ENCODE measurements at regions not wholly inside any gene's neighbourhood (a gene's known extent, or its start where the extent isn't known, plus 50 kb on each side); places are given as distances from the start of the nearest gene placed in this dataset.

DNA sequence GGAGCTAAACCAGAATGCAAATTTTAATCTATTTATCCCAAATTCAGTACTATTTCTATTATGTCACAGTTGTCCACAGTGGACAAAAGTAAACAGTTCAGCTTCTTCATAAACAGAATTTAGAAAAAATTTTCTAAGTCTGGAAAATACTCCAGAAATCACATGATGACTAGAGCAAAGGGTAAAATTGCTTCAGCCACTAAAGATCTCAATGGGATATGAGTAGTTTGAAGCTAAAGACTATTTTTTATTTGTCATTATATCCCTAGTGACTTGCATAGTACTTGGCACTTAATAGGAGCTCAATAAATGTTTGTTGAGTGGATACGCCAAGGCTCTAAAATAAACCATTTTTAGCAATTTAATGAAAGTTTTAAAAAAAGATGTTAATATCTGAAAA is 354.3 kb upstream of the AGTR1 start:
- TF ChIP-seq, protein P1, sequence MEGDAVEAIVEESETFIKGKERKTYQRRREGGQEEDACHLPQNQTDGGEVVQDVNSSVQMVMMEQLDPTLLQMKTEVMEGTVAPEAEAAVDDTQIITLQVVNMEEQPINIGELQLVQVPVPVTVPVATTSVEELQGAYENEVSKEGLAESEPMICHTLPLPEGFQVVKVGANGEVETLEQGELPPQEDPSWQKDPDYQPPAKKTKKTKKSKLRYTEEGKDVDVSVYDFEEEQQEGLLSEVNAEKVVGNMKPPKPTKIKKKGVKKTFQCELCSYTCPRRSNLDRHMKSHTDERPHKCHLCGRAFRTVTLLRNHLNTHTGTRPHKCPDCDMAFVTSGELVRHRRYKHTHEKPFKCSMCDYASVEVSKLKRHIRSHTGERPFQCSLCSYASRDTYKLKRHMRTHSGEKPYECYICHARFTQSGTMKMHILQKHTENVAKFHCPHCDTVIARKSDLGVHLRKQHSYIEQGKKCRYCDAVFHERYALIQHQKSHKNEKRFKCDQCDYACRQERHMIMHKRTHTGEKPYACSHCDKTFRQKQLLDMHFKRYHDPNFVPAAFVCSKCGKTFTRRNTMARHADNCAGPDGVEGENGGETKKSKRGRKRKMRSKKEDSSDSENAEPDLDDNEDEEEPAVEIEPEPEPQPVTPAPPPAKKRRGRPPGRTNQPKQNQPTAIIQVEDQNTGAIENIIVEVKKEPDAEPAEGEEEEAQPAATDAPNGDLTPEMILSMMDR (IDR thresholded peaks at IDR 0.05) = no peak
- no peak for TF ChIP-seq POLR2A (IDR thresholded peaks at IDR 0.05)
- DNase-seq = no peak
- ATAC-seq = no peak
- Histone ChIP-seq H3K36me3 (no peaks in the 10 kb centered on the region), H3K4me1 (no peaks in the 10 kb centered on the region), H3K9me3 (peaks cover 0 to 6% (median 0%) of the 10 kb centered on the region in 12 donors), H3K27me3 (no peaks in the 10 kb centered on the region), H3K27ac (no peak overlapping the region), H3K4me3 (no peak overlapping the region)
- intact Hi-C loops (cut with DNase I) = no loop called here
- 81 to 94% (median 88%) methylated on average over 1 of the region's 1 CpG for WGBS, 4 donors

DNA sequence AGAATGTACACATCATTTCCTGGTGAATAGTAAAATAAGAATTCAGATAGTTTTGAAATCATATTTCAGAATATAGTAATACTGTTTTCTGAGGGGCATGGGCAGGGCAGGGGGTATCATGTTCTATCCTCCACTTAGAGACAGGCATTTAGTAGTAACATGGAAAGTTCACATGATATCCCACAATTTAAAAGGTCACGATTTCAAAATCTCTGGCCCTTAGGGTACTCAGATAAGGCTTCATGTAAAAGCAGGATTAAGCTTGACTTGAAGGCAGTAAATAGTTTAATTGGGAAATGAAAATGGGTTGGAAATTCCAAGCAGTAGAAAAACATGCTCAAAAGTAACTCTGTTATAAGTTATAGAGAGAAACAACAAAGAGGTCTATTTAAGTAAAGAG is 353.2 kb upstream of the AGTR1 start:
- intact Hi-C loops (cut with DNase I) = no loop called here
- WGBS, 4 donors = 42 to 66% (median 60%) methylated on average over 1 of the region's 1 CpG
- no peaks in the 10 kb centered on the region for H3K4me1 ChIP-seq
- DNase-seq (no peak), ATAC-seq (no peak)
- peaks cover 0 to 4% (median 0%) of the 10 kb centered on the region in 12 donors for H3K9me3 ChIP-seq
- TF ChIP-seq POLR2A (IDR thresholded peaks at IDR 0.05) = no peak
- TF ChIP-seq, protein P1 (IDR thresholded peaks at IDR 0.05) = no peak
- no peaks in the 10 kb centered on the region for H3K27me3 ChIP-seq
- H3K36me3 ChIP-seq = no peaks in the 10 kb centered on the region
- H3K27ac ChIP-seq = no peak overlapping the region
- H3K4me3 ChIP-seq = no peak overlapping the region

DNA sequence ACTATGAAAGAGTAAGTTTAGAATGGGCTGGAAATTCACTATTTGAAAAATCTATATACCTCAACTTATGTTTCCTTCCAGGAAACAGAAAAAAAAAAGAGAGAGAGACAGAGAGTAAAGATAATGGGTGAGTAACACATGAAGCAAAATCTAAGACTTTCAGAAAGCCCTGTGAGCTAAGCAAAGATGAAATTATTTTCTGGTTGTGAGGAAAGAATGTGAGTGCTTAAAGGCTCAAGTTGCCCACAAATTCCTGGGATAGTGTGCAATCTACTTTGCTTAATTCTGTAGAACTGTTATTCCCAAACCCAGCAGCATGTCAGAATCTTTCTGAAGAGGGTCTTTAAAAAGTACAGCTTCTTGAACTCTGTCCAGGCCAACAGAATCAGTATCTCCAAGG is 337.7 kb upstream of the AGTR1 start:
- no peak overlapping the region for H3K27ac ChIP-seq
- TF ChIP-seq POLR2A (IDR thresholded peaks at IDR 0.05) = no peak
- TF ChIP-seq, protein P1 (IDR thresholded peaks at IDR 0.05) = no peak
- H3K9me3 ChIP-seq = no peaks in the 10 kb centered on the region
- DNase-seq (no peak), ATAC-seq (no peak)
- peaks cover 0 to 7% (median 0%) of the 10 kb centered on the region in 9 donors for H3K27me3 ChIP-seq
- H3K4me1 ChIP-seq = no peaks in the 10 kb centered on the region
- no peak overlapping the region for H3K4me3 ChIP-seq
- intact Hi-C loops (cut with DNase I) = no loop called here
- H3K36me3 ChIP-seq = no peaks in the 10 kb centered on the region

DNA sequence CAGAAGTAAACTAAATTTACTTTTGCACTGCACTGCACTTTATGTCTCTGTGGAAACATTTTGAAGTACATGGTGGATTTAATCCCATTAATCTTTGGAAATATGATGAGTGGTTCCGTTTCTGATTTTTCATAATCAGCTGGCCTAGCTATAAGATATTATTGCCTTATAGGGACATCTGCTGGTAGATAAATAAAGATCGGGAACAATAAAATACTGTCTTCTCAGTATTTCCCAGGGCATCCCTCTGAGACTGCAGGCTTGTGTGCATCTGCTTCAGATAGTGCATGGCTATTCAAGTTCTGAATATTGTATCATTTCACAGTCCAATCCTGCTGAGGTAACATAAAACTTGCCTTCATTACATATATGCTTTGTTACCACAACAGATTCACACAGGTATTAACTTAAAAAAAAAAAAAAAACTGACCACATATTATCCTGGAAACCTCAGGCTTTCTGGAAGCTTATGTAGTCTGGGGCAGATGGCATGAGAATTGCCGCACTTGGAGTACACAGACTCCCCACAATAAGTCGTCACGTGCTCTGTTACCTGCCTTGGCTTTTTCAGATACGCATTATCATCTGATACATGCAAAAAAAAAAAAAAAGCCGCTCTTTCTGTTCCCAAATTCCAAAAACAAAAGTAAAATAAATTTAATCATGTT is 330.8 kb upstream of the AGTR1 start:
- Histone ChIP-seq H3K4me3 (no peak overlapping the region), H3K27me3 (peaks cover 0 to 7% (median 0%) of the 10 kb centered on the region in 9 donors), H3K9me3 (no peaks in the 10 kb centered on the region), H3K27ac (no peak overlapping the region), H3K4me1 (no peaks in the 10 kb centered on the region), H3K36me3 (no peaks in the 10 kb centered on the region)
- TF ChIP-seq, protein P1 (IDR thresholded peaks at IDR 0.05) = no peak
- no peak for TF ChIP-seq POLR2A (IDR thresholded peaks at IDR 0.05)
- intact Hi-C loops (cut with DNase I) = no loop called here
- DNase-seq (no peak), ATAC-seq (no peak)
- WGBS, 4 donors = 72 to 78% (median 74%) methylated on average over 7 of the region's 7 CpGs
